ENCODE measurements at regions not wholly inside any gene's neighbourhood (a gene's known extent, or its start where the extent isn't known, plus 50 kb on each side); places are given as distances from the start of the nearest gene placed in this dataset.

GRCh38 chr3:46113608-46114007 lies 86.3 kb upstream of the XCR1 start:
- no peak for DNase-seq (ENCODE audit: low read depth in 2 of 2)

DNA sequence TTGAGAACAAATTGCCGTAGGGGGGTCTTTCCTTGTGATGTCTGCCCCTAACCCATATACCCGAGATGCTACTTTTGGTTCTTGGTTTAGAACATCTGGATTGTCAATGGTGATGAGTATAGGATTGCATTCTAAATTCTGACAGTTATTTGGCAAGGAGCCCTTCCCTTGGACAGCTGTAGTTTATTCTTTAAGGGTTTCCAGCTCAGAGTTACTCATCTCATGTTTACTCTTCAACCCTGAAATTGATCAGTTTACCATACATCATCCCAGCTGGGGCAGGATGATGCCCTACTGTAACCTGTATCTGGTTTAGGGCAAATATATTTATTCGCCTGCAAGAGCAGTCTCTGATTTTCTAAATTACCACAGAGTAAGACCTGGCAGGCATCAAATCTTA lies 85.7 kb upstream of the XCR1 start:
- DNase-seq (ENCODE audit: low read depth in 2 of 2) = no peak

GRCh38 chr3:46112296-46112695 lies 85.0 kb upstream of the XCR1 start:
- no peak for DNase-seq (ENCODE audit: low read depth in 2 of 2)

- no peak for DNase-seq (ENCODE audit: low read depth in 2 of 2)
Observed at GRCh38 chr3:46110701-46111493, 83.6 kb upstream of the XCR1 start.

- no peak for DNase-seq (ENCODE audit: low read depth in 2 of 2)
Observed at GRCh38 chr3:46107682-46108081, 80.4 kb upstream of the XCR1 start.

GRCh38 chr3:46105306-46105919 lies 78.1 kb upstream of the XCR1 start:
- no peak for DNase-seq (ENCODE audit: low read depth in 2 of 2)

DNA sequence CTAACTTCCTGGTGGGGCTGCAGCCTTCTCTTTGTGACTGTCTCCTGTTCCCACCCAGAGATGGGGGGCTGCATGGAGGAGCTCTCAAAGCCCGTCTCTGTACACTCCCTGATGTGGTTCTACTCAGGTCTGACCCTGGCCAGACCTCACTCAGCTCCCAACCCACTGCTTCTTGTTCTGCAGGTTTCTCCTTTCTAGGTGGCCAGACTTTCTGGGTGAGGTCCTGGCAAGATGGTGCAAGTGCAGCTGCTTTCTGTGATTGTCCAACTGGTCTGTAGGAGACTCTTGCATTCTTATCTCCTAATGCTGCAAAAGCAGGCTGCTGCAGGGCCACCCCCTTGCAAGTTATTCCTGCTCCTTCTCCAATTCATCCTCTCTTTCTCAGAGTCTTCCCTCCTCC lies 77.4 kb upstream of the XCR1 start:
- no peak for DNase-seq (ENCODE audit: low read depth in 2 of 2)

DNA sequence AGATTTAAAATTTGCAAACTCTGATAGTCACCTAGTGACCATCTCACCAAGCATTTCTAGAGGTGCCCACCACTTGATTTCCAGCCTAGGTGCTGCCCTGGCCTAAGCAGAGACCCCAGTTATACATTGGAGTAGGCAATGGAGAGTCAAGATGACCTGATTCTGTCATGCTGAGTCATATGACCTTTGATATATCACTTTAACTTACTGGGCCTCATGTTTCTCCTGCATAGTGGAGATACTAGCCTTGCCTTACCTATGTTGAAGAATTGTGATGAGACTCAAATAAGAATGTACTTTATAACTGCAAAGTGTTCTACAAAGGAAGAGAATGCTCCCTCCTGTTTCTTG lies 75.5 kb upstream of the XCR1 start:
- no peak for DNase-seq (ENCODE audit: low read depth in 2 of 2)

DNA sequence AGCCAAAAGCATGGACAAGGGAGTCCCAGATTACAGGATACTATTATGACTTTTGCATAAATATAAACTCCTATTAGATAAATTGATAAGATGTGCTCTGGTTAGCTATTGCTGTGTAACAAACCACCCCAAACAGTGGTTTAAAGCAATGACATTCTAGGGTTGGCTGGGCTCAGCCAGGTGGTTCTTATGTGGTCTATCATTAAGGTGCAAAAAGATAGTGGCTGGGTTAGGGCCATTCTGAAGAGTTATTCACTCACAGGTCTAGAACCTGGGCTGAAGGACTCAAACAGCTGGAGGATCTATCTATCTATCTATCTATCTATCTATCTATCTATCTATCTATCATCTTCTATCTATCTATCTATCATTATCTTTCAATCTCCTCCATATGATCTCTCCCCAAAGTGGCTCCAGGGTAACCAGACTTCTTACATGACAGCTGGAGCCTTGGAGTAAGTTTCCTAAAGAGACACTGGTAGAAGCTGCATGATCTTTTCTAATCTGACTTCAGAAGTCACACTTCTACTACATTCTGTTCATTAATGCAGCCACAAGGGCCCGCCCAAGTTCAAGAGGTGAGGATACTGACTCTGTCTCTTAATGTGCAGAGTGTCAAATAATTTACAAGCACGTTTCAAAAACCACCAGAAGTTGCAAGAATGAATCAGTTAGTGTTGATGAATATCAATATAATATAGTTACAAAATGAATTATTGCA lies 74.9 kb upstream of the XCR1 start:
- DNase-seq (ENCODE audit: low read depth in 2 of 2) = no peak

DNA sequence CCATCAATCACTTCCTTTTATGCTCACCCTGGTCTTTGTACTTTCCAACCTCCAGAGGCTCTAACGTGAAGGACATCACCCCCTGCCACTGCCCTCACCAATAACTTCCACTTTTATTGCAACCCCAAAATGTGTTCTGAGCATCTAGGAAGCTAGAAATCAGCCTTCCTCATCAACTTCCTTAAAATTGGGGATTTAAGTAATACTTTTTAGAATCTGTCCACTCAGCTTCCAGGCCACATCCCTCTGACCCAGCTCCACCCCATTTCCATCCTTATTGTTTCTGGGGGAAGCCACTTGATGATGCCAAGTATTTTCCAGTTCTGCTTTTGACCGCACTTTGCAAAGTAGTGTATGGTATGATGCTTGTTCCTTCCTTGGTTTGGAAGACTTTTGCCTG lies 73.5 kb upstream of the XCR1 start:
- DNase-seq (ENCODE audit: low read depth in 2 of 2) = no peak

DNA sequence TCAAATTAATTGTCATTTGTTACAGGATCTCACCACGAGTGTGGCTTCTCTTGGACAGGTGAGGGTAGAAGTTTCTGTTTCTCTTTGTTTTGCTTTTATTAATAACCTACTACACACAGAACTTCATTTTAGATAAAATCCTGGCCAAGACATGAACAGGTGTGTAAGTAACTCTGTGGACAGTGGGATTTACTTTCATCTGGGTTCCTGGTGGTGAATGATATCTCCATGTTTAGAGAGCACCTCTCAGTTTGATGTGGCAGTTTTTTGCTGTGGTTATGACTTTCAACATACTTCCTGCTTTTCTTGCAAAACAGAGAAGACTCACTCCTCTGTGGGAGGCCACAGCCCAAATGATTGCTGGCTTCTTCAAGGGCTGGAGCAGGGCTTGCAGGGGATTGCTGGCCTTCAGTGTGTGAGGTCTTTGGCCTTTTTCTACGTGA lies 71.1 kb upstream of the XCR1 start:
- DNase-seq (ENCODE audit: low read depth in 2 of 2) = no peak

GRCh38 chr3:46097691-46098241 lies 70.5 kb upstream of the XCR1 start:
- DNase-seq (ENCODE audit: low read depth in 2 of 2) = no peak

GRCh38 chr3:46096781-46097180 lies 69.5 kb upstream of the XCR1 start:
- DNase-seq (ENCODE audit: low read depth in 2 of 2) = no peak

DNA sequence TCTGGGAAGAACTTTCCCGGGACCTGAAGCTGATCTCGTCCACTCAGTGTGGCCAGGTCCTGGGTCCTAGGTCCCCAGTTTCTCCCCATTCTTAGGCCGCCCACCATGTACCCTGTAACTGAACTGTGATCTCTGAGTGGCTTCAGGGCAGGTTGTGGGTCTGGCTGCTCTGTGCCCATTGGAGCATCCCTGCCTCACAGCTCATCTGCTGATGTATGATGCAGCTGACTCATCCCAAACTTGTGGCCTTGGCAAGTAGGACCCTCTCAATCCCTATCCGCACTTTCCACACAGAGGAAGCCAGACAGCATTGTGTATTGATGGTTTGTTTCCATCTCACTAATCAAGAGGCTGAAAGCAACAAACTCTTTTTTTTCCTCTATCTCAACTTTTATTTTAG lies 69.1 kb upstream of the XCR1 start:
- DNase-seq (ENCODE audit: low read depth in 2 of 2) = no peak

- no peak for DNase-seq (ENCODE audit: low read depth in 2 of 2)
Observed at GRCh38 chr3:46095307-46095706, 68.0 kb upstream of the XCR1 start.

DNA sequence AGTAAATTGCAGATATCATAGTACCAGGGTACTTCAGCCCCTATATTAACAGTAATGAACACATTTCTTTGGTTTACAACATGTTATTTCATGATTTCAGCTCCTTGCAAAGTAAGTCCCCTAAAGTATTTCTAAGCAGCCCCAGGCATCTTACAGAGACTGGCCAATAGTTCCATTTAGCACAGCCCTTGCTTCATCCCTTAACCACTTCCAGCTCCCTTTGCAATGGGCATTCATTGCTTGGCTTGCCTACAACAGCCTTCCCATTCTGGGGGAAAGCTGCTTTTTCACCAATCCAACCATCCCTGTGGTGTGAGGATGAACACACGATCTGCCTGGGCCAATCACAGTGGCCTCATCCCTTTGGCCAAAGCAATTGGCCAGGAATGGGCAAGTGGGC lies 67.2 kb upstream of the XCR1 start:
- DNase-seq (ENCODE audit: low read depth in 2 of 2) = no peak

- no peak for DNase-seq (ENCODE audit: low read depth in 2 of 2)
Observed at GRCh38 chr3:46093966-46094365, 66.7 kb upstream of the XCR1 start.

DNA sequence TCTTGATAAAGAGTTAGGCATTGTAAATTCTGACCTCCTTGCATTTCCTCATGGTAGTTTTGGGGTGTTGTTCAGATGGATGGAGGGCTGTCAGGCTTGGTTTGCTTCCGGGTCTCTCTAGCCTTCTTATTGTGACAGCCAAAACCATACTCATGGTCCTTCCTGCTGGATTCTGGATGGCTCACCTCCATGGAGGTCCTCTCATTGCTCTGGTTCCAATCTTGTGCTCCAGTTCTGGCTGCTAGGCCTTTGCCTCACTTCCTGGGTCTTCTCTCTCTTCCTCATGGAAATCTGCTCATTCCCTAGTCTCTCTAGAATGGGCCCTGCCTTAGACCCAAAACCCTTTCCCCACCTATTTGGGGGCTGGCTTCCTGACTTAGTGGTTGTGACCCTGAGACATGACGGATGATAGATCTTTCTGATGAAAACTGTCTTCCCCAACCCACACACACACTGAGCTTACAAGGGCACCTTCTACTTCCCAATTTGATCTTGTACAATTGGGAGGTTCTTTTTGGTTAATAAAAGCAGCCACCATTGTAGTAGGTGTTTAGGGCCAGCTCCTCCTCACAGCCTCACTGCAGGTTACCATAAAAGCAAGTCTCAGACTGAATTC lies 66.2 kb upstream of the XCR1 start:
- DNase-seq (ENCODE audit: low read depth in 2 of 2) = no peak

DNA sequence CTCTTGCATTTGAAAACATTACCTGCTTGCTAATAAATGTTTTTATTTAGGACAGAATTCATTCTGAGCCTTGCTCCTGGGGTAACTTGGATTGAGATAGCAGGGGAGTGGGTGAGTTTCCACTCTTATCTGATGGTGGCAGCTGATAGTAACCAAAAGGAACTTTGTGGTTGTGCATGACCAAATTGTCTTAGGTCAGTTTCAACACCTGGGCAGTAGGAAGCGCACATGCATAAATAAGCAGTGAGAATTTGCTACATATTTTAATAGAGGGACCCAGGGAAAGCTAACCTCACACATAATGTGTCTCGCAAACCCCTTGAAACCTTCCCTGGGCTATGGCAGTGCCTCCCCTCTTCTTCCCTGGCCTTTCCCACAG lies 65.4 kb upstream of the XCR1 start:
- DNase-seq (ENCODE audit: low read depth in 2 of 2) = no peak

DNA sequence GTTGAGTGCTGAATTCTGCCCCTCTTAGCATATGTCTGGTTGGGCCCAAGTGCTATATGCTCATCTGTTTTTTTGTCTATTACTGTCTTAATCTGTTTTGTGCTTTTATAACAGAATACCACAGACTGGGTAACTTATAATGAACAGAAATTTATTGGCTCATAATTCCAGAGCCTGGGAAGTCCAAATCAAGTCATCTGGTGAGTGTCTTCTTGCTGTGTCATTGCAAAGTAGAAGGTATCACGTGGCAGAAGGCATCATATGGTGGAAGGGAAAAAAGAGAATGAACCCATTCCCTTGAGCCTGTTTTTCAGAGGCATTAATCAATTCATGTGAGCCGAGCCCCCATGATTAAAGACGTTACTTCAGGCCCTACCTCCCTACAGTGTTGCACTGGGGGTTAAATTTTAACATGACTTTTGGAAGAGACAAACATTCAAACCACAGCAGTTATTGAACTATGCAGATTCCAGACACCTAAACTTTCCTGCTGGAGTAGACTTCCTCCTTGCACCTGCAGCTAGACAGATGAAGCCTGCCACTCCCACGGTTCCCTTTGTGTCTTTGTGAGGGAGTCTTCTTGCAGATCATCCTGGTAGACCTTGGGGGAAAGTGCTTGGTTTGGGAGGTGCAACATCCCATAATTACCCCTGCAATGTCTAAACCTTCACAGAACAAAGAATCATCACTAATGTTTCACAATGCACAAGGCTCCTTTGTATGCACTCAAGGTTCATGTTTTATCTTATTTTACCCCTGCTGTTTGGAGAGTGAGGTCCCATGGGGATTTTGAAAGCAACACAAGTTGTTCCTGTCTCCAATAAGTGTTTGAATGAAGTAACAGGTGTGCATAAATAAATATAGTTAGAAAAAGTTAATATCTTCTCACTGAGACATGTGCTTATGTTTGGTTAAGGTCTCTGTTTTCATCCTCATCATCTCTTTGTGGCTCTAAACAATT lies 64.7 kb upstream of the XCR1 start:
- no peak for DNase-seq (ENCODE audit: low read depth in 2 of 2)

DNA sequence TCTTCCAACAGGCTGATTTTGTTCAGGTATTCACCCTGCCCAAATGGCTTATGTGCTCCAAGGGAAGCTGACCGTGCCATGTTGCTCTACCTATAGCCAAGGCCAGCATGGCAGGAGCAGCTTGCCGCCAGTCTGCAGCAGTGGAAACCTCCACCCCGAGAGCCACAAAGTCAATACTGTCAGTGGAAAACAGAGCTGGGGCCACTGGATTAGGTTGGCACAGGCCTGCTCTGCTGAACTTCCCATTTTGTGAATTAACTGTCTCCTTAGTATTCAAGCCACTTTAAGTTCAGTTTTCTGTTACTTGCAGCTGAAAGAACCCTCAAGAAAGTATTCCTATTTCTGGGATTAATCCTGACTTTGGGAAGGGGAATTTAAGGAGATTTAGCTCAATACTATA lies 63.8 kb upstream of the XCR1 start:
- DNase-seq (ENCODE audit: low read depth in 2 of 2) = no peak
